GM21825 (cell line): ENCODE measurements at regions not wholly inside any gene's neighbourhood (a gene's known extent, or its start where the extent isn't known, plus 50 kb on each side); places are given as distances from the start of the nearest gene placed in this dataset.

Source experiments
- ATAC-seq: cut with Tn5 transposase; IDR thresholded peaks from one replicate; pipeline ENCODE4 v1.9.1; 2021; ENCODE audit warnings: mild to moderate bottlenecking, moderate library complexity; ENCODE audit not compliant: unreplicated experiment

- no peak for ATAC-seq
These were observed 167.9 kb upstream of the MYLIP start for GRCh38 chr6:15960740-15961634.

DNA sequence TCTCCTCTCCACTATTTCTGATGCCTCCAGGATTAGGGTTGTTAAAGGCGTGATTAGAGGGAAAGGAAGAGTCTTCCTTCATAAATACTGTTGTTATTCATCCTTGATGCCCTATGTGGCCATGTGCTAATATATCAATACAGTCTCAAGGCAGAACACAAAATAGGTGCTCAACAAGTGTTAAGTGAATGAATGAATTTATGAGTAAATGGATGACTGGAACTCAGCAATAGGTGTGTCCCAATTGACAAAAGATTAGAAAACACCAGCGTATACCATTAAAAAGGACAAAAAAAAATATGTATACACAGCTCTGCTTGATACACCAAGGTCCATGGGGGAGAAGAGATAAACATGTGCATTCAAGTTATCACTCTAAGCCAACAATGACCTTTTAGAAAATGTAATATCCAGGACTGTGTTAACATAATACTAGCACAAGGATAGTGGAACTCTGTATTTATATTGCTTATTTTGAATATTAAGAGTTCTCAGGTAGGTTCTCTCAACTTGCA is 171.2 kb upstream of the MYLIP start:
- no peak for ATAC-seq

DNA sequence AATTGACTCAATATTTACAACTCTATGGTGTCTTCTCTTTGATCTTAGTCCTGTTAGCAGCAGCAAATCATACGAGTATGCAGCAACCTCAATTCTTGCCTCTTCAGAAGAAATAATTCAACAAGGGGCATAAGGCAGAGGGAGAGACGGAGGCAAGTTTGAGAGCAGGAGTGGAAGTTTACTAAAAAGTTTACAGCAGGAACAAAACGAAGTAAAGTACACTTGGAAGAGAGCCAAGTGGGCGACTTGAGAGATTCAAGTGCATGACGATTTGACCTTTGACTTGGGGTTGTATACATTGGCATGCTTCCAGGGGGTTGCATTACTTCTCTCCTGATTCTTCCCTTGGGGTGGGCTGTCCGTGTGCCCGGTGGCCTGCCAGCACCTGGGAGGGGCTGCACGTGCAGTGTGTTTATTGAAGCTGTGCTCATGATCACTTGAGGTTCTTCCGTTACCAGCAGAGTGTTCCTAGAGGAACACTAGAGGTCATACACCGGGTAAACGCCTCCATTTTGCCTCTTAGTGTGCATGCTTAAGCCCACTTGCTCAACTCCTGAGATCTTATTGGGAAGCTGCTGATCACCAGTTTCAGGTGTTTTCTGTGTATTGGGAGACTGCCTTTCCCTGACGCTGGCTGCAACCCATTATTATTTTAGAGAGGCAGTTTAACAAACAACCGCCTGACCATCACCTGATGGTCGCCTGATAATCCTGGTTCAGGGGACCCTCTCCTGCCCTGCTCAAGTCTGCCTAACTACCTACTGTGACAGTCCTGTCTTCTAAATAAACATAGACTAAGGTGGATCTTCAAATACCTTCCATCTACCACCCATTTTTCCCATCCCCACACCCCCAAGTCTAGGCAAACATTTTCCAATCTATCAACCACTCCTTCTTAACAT is 172.4 kb upstream of the MYLIP start:
- no peak for ATAC-seq

DNA sequence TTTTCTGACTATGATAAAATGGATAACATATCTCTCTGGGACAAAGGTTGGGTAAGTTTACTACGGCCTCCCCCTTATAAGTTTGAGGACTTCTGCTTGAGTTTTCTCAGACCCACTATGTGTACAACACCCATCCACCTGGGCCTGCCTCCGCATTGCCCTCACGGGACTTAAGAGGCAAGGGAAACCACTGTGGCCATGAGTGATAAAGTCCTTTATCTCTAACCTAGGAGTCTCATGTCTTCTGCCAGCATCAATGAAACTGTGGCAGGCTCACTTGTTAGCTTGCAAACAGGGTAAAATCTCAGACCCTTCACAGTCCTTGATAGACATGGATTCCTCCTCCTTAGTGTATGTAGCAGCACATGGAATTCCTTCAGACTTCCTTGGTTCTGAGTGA is 173.4 kb upstream of the MYLIP start:
- no peak for ATAC-seq

DNA sequence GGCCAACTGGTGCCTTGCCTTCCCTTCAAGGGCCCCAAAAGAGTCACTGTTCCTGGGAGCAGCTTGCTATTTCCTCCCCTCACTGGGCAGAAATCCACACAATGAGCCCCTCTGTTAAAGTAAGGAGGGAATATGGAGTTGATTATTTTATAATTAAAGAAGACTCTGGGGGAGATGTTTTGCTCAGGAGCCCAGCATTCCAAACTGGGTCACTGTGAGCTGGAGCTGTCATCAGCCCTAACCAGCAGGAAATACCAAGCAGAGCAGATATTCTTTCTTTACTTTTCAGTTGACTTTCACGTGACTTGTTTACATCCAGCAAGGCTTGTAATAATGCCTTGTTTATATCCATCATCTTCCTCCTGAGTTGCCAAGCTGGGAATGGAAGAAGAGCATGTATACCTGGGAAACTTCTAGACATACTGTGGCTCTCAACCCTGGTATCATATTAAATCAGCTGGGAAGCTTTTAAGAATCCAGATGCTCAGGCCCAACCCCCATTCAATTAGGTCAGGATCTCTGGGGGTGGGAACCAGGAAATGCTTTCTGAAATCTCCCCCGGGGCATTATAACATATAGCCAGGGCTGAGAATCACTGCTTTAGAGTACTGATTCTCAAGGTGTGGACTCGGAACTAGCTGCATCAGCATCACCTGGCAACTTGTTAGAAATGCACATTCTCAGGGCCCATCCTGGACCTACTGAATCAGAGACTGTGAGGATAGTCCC is 175.6 kb upstream of the MYLIP start:
- ATAC-seq, result no peak

DNA sequence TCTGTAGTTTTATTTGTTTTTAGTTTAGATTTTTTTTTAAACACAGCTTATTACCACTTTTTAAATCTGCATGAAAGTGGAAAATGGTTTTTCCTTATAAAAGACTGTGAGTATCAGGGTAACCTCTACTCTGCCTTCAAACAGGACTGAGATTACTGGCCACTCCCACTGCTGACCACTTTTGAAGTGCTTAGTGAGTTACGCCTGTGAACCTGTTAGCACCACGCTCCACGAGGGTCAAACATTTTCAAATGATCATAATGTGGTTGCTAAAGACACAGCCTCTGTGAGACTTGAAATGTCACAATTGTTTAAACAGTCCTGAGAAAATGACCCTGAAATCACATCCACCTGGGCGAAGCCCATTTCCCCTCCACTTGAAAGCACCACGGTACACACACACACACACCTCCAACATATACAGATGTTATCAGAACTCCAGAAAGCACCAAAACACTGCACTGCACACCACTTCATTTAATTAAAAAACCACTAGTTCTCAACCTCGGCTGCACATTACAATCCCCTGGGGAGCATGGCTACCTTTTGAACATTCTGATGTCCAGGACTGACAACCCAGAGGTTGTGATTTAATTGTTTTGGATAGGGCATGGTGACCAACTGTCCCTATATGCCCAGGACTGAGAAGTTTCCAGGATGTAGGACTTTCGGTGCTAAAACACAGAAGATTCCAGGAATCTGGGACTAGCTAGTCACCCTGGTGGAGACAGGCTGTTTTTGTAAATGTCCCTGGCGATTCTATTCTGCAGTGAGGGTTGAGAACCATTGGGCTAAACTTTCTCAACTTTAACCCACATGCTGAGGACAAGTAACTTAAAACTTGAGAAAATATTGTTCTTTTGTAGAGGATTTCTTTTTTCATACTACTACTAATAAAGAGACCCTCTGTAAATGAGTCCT is 176.4 kb upstream of the MYLIP start:
- ATAC-seq, result no peak

- no peak for ATAC-seq
These were observed 177.8 kb upstream of the MYLIP start for GRCh38 chr6:15950962-15951569.

DNA sequence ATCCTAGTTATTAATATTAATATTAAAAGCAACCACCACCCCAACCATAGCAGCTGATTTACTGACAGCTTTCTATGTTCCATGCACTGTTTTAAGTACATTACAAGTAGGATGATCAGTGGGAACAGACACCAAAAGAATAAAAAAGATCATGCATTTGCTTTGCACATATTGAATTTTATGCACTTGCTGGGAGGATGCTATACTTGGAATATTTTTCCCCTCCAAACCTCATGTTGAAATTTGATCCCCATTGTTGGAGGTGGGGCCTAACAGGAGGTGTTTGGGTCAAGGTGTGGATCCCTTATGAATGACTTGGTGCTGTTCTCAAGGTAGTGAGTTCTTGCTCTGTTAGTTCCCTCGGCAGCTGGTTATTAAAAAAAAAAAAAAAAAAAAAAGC is 178.9 kb upstream of the MYLIP start:
- ATAC-seq, result no peak

DNA sequence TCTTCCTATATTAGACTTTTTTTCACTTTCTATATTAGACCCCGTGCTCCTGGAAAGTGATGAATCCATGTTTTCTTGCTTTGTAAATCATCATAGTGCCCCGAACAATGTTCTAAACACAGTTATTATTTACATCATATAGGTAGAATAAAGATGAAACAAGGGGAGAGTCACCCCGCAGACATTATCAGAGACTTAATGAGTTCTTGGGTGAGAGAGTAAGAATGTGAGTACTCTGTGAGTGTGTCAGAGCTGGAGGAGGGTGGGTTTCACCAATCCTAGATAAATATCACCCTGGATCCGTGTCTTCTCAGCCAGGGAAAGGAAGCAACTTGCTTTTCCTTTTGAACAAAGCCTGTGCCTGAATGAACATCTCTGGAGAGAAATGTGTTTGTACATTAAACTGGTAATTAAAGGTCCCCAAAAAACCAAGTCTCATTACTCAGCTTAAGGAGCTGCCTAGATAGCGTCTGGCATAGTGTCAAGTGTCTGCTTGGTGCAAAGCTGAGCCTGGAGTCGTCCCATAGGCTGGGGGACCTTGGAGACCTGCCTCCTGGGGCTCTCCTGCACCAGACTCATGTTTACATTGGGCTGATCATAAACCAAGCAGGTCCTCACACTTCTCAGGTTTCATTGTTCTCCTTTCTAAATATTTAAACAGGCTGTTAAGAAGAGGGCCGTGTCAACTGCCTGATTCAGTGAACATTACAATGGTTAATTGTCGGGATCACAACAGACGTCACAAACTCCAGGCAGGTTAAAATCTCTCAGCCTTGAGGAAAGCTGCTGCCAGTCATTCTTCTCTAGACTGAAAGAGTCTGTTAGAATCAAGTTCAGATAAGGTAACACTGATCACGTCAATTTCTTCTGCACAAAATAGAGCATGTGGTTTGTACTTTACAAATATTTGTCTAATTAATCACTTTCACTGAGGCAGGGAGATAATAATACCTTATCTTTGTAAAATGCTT is 179.7 kb upstream of the MYLIP start:
- no peak for ATAC-seq

- no peak for ATAC-seq
These were observed 181.0 kb upstream of the MYLIP start for GRCh38 chr6:15947923-15948322.

DNA sequence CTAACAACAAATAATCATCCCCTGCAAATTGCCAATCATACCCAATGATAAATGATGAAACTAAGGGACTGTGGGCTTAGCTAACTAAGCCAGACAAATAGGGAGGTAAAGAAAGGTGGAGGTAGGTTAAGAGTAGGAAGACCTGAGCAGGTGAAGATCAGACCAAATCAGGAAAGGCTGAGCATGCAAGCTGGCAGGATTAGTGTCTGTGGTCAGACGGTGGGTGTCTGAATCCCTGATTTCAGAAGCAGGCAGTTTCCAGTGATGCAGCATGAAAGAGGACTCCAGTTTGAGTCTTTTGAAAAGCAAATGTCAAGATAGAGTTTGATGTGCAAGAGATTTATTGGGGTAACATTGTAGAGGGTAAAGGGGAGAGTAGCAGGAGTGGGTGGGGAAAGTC is 181.4 kb upstream of the MYLIP start:
- ATAC-seq, result no peak

- no peak for ATAC-seq
These were observed 182.0 kb upstream of the MYLIP start for GRCh38 chr6:15946701-15947385.

- no peak for ATAC-seq
These were observed 183.2 kb upstream of the MYLIP start for GRCh38 chr6:15945593-15946159.

- no peak for ATAC-seq
These were observed 185.5 kb upstream of the MYLIP start for GRCh38 chr6:15943423-15943822.

DNA sequence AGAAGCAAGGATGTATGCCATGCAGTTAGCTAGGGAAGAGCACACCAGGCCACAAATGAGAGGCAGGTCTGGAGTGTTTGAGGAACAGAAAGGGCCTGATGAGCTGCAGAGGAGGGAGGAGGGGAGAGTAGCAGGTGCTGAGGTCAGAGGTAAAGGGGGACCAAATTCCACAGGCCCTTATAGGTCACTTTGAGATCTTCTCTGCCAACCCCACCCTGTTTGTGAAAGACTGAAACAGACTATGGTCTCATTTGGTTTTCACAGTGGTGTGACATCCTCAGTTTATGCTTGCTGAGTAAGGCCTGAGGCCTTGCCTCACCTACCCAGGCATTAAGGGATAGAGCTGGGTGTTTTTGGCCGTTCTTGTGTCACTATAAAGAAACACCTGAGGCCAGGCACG is 187.7 kb upstream of the MYLIP start:
- ATAC-seq, result no peak

DNA sequence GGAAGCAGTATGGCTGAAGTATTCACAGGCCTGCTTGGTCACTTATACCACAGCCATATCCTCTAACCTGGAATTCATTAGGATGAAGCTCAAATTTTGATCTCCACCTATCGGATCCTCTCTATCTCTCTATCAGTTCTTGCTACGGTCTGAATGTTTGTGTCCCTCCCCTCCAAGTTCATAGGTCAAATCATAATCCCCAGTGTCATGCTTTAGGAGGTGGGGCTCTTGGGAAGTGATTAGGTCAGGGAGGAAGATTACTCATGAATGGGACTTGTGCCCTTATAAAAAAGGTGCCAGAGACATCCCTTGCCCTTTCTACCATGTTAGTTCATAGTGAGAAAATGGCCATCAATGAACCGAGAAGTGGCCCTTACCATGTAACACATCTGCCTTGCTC is 190.8 kb upstream of the MYLIP start:
- ATAC-seq, result no peak

DNA sequence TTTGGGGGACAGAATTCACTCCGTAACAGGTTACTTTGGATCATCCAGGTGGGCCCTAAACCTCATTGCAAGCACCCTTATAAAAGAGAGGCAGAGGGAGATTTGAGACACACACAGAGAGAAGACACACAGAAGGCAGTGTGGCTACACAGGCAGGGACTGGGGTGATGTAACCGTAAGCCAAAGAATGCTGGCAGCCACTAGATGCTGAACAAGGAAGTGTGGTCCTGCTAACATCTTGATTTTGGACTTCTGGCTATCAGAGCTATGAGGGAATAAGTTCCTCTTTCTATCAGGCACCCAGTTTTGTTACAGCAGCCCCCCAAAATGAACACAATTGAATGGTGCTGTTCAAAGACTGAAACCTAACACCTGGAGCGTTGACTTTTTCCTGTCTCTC is 191.3 kb upstream of the MYLIP start:
- ATAC-seq, result no peak
